ENCODE measurements at regions not wholly inside any gene's neighbourhood (a gene's known extent, or its start where the extent isn't known, plus 50 kb on each side); places are given as distances from the start of the nearest gene placed in this dataset.

GRCh38 chr18:41569867-41570266, 385.2 kb upstream of the PIK3C3 start (continued):
- TF ChIP-seq MAX (IDR thresholded peaks at IDR 0.05): no peak
- no peak for TF ChIP-seq EP300 (IDR thresholded peaks at IDR 0.05; ENCODE audit: borderline replicate concordance in 1 of 2, low read depth in 2 of 2, low read length in 2 of 2)
- TF ChIP-seq CEBPB (IDR thresholded peaks at IDR 0.05; ENCODE audit: low read depth, low read length): no peak
- TF ChIP-seq POU5F1 (IDR thresholded peaks at IDR 0.05; ENCODE audit: low read depth, low read length): no peak
- TF ChIP-seq FOSL1 (IDR thresholded peaks at IDR 0.05; ENCODE audit: insufficient read depth, low read depth, low read length): no peak

Data from H1 (cell line).